22Rv1 (cell line): ENCODE measurements at regions not wholly inside any gene's neighbourhood (a gene's known extent, or its start where the extent isn't known, plus 50 kb on each side); places are given as distances from the start of the nearest gene placed in this dataset.

ENCODE experiments used
- H3K27ac ChIP-seq: fragments of 450-650 bp; 2 replicates; pipeline ENCODE4 v1.5.1; 2017
- ZFX ChIP-seq: fragments of 450-650 bp; IDR thresholded peaks from 2 replicates; pipeline ENCODE4 v1.6.1; 2017; ENCODE audit warnings: antibody characterized with exemption, borderline replicate concordance
- TF ChIP-seq, protein P1 (sequence below): fragments of 450-650 bp; IDR thresholded peaks from 2 replicates; pipeline ENCODE4 v1.5.1; 2017; ENCODE audit warnings: mild to moderate bottlenecking

DNA sequence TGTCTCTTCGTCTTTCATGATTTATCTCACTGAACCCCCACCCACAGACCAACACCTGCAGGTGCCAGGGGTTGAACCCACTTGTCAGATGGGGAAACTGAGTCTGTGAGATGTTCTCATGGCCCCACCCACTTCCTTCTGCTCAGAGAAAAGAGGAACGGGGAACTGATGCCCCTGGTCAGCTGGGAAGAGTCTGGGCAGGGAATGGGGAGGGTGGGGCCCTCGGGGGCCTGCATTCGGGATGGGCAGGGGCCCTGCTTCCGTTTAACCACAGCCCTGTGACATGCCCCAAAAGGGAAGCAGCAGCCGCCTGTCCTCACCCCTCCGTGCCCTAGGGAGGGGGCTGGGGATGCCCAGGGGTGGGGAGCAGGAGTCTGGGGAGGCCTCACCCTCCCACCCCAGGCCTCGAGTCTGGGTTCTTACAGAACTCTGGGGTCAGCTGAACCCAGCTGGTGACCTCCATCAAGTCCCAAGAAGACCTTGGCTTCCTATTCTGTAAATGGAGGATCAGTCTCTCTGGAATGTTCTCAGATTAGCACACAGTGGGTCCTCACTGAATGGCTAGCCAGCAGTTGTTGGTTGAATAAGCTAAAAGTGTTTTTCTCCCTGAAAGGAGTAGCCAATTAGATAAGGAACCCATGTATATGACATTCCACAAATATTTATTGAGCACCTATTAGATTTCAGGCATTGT is 81.5 kb downstream of the CEBPB start:
- H3K27ac ChIP-seq: no peak overlapping the region
- no peak for TF ChIP-seq ZFX
- TF ChIP-seq, protein P1, sequence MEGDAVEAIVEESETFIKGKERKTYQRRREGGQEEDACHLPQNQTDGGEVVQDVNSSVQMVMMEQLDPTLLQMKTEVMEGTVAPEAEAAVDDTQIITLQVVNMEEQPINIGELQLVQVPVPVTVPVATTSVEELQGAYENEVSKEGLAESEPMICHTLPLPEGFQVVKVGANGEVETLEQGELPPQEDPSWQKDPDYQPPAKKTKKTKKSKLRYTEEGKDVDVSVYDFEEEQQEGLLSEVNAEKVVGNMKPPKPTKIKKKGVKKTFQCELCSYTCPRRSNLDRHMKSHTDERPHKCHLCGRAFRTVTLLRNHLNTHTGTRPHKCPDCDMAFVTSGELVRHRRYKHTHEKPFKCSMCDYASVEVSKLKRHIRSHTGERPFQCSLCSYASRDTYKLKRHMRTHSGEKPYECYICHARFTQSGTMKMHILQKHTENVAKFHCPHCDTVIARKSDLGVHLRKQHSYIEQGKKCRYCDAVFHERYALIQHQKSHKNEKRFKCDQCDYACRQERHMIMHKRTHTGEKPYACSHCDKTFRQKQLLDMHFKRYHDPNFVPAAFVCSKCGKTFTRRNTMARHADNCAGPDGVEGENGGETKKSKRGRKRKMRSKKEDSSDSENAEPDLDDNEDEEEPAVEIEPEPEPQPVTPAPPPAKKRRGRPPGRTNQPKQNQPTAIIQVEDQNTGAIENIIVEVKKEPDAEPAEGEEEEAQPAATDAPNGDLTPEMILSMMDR: no peak

DNA sequence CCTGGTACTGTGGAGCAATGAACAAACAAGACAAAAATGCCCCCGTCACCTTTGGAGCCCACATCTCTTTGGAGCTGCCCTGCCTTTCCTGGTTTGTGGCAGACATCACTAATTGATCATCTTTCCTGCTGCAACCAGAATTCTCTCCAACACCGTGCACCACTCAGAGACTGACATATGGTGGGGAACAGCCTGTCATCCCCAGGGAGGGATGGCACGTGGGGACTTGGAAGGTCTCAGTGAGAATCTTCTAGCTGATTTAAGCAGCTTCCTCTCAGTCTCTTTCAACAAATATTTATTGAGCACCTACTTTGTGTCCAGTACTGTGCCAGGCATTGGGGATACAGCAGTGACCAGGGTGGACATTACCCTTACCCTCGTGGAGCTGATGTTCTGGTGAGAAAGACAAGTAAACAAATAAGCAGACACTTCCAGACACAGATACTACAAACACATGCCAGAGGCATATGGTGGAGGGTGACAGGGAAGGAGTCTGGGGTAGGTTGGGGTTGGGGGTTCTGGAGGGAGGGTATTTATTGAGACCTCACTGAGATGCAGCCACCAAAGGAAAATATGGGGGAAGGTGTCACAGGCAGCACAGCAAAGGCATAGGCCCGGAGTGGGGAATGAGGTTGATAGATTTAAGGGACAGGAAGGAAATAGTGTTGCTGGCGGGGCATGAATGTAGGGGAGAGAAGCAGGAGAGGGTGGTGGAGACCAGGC is 82.3 kb downstream of the CEBPB start:
- H3K27ac ChIP-seq: no peak overlapping the region
- TF ChIP-seq, protein P1: no peak
- no peak for TF ChIP-seq ZFX

DNA sequence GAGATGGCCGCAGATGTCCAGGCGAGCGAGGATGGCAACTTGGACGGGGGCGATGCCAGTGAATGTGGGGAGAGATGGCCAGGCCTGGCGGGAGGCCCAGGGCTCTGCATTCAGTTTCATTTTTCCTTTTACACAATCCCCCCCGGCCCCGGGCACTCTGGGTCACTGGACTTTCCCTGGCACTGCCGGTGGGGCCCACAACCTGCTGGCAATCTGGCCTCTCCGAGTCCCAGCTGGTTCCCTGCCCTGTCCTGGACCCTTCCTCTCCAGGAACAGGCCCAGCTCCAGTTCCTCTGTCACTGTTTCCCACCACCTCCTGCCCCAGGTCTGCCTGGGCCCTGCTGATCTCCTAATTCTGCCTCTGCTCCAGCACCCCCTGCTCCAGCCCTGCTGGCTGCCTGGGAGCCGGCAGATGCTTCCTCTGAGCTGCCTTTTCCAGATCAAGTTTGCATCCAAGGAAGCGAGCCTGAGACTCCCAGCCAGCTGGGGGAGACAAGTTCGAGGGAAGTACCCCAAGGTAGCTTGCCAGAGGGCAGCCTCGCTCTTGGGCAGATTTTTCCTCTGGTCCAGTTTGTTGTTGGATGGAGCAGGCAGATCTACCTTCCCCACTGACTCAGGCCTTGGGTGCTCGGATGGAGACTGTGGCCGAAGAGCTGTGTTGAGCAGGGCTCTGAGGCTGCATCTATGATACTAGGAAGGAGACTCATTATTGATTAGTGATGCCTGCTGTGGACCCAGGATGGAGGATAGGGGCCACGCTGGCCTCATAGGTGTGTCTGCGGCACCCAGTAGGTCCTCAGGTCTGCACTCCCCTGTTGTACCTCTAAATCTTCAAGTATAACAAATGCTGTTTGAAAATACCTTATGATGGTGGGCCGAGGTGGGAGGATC is 83.2 kb downstream of the CEBPB start:
- no peak for TF ChIP-seq ZFX
- no peak overlapping the region for H3K27ac ChIP-seq

DNA sequence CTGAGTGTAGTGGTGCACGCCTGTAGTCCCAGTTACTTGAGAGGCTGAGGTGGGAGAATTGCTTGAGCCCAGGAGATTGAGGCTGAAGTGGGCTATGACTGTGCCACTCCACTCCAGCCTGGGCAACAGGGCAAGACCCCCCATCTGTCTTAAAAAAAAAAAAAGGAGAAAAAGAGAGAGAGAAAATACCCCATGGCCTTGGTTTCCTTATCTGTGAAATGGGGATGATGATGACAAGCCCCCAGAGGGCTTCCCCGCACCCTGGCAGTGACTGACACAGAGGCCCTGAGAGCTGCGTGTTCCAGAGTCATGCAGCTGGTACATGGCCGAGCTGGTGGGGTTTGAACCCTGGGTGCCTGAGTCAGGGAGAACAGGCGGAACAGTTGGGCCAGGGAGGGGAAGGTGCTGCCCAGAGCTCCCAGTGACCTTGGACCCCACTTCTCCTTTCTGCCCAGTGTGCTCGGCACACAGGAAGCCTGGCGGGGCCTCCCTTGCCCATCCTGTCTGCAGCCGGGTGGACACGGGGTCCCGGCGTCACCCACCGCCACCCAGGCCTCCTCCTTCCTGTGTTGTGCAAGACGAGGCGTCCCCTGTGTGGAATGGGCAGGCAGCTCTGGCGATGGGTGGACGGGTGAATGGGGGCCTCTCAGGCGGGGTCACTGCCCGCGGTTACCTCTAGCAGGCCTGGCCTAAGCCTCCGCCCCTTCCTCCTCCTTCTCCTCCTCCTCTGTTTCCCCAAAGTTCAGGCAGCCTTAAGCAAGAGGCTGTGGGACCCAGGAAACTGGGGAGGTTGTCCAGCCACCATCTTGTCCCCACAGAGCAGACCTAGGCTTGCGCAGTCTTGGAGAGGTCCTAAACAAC is 84.2 kb downstream of the CEBPB start:
- no peak overlapping the region for H3K27ac ChIP-seq
- TF ChIP-seq, protein P1: no peak
- no peak for TF ChIP-seq ZFX

DNA sequence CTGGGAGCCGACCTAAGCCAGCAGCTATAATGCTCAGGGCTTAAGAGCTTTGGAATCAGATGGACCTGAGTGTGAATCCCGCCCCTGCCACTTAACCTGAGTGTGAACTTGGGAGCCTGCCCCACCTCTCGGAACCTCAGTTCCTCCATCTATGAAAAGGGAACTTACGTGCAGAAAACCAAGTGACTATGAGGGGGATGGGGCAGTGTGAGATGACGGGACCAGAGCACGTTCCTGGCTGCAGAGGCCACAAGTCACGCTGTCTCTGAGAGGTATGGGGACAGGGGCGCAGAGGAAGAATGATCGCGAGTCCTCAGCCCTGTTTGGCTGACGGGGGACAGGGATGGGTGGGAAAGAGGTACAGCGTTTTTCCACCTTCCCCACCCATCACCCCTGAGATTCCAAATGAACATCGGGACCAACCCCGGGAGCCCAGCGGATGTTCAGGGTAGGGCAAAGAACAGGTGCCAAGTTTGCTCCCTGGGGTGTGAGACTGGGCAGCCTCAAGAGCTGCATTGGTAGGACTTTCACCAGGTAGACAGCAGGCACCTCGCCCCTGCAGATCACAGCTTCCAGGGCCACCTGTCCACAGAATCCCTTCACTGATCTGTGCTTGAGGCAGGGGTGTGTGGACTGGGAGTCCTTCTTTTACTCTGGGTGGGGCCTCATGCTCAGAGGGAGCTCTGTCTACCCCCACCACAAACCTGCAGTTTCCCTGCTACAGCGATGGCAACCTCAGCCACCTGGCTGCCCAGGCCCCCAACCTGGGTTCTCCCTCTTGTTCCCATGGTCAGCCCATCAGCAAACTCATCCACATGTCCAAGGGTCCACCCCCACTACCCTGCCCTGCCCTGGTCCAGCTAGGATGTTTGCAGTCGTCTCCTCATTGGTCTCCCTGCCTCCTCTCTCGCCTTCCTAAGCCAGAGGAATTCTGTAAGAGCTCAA is 85.8 kb downstream of the CEBPB start:
- TF ChIP-seq ZFX: no peak
- TF ChIP-seq, protein P1: no peak
- H3K27ac ChIP-seq: no peak overlapping the region

DNA sequence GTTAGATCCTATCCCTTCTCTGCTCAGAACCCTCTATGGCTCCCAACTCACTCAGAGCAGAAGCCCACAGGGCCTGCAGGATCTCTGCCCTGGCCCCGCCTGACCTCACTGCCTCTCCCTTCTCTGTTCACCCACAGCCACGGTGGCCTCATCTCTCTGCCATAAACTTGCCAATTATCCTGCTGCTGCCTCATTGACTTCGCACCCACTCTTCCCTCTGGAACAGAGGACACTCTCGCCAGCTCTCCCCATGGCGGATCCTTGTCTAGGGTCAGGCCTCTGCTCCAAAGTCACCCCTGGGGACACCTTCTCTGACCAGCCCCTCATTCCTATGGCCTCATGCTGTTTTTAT is 86.4 kb downstream of the CEBPB start:
- no peak for TF ChIP-seq ZFX
- H3K27ac ChIP-seq: no peak overlapping the region
